Panc1 (cell line): ENCODE measurements at regions not wholly inside any gene's neighbourhood (a gene's known extent, or its start where the extent isn't known, plus 50 kb on each side); places are given as distances from the start of the nearest gene placed in this dataset.

Experiments used
- ATAC-seq: fragments of 200-7000 bp; cut with Tn5 transposase; 2 replicates; pipeline ENCODE4 v1.9.1; 2020; ENCODE audit warnings: mild to moderate bottlenecking, moderate library complexity
- BruUV-seq: library from RNA; stranded (reverse); fragments of 400-500 nt; replicated peaks from 2 replicates; lab custom pipeline; 2021; lab: Mats Ljungman, UMichigan
- CTCF ChIA-PET: fragments of 300-600 bp; sonication (Branson Sonifier 250); formaldehyde crosslinking; loops from one replicate; lab custom pipeline; 2022; ENCODE audit warnings: antibody characterized with exemption; lab: Charles Lee
- POLR2A ChIA-PET: fragments of 300-600 bp; sonication (Branson Sonifier 250); formaldehyde crosslinking; loops from one replicate; lab custom pipeline; 2022; ENCODE audit warnings: antibody characterized with exemption; lab: Charles Lee
- DNase-seq: peaks from one replicate; pipeline ENCODE4 v3.0.0-alpha.2; 2010; ENCODE audit warnings: low read depth, low spot score
- H3K27ac ChIP-seq: 2 replicates; pipeline ENCODE4 v1.5.1; 2011; ENCODE audit warnings: mild to moderate bottlenecking, low read length, inconsistent platforms
- H3K27me3 ChIP-seq: fragments of 200-500 bp; sonication (Bioruptor generic); 2 replicates; pipeline ENCODE4 v1.6.0; 2014; ENCODE audit warnings: low read length, inconsistent platforms; ENCODE audit not compliant: control insufficient read depth, insufficient read depth
- H3K36me3 ChIP-seq: fragments of 200-500 bp; sonication (Bioruptor generic); 2 replicates; pipeline ENCODE4 v1.5.1; 2014; ENCODE audit warnings: inconsistent platforms, mild to moderate bottlenecking, low read length, moderate library complexity; ENCODE audit not compliant: control insufficient read depth, insufficient read depth
- H3K4me1 ChIP-seq: 2 replicates; pipeline ENCODE4 v1.5.1; 2011; ENCODE audit warnings: inconsistent platforms, mild to moderate bottlenecking, low read length, moderate library complexity; ENCODE audit not compliant: control insufficient read depth, insufficient read depth
- H3K4me3 ChIP-seq, 2 experiments: 2 replicates each; pipeline ENCODE4 v1.5.1; 2011 to 2012; ENCODE audit warnings: low read depth in 2 of 2, low read length in 2 of 2, mild to moderate bottlenecking in 2 of 2, inconsistent platforms in 1 of 2, moderate library complexity in 1 of 2
- H3K9me3 ChIP-seq: fragments of 200-500 bp; sonication (Bioruptor generic); 2 replicates; pipeline ENCODE4 v1.5.1; 2014; ENCODE audit warnings: low read depth, mild to moderate bottlenecking, inconsistent platforms, low read length, moderate library complexity; ENCODE audit not compliant: control insufficient read depth, insufficient read depth
- POLR2AphosphoS5 ChIP-seq: IDR thresholded peaks from 2 replicates; pipeline ENCODE4 v1.6.1; 2012; ENCODE audit warnings: mild to moderate bottlenecking, low read depth, low read length, moderate library complexity
- REST ChIP-seq, 2 experiments: IDR thresholded peaks; 2 replicates each; pipeline ENCODE4 v1.6.1; 2011 to 2012; ENCODE audit warnings: low read depth in 2 of 2, control low read depth in 1 of 2, low read length in 1 of 2, mild to moderate bottlenecking in 1 of 2, moderate library complexity in 1 of 2; ENCODE audit not compliant: insufficient read depth in 1 of 2
- SIN3A ChIP-seq: IDR thresholded peaks from 2 replicates; pipeline ENCODE4 v1.6.1; 2012; ENCODE audit warnings: low read depth, mild to moderate bottlenecking, low read length, moderate library complexity, borderline replicate concordance; ENCODE audit not compliant: insufficient read depth
- TCF7L2 ChIP-seq: IDR thresholded peaks from 2 replicates; pipeline ENCODE4 v1.6.1; 2011; ENCODE audit warnings: mild to moderate bottlenecking, low read depth, low read length, inconsistent platforms
- in situ Hi-C: cut with HindIII; loops from 2 replicates; pipeline ENCODE4 v1.10.0; 2016; ENCODE audit warnings: low sequenced_read_pairs, low pct_unique_long_range_greater_than_20kb
- intact Hi-C: fragments of 100-400 bp; cut with micrococcal nuclease; formaldehyde crosslinking; loops from one replicate; pipeline ENCODE4 v1.10.0; 2022; ENCODE audit not compliant: unreplicated experiment
- TF ChIP-seq, protein P1 (sequence below): fragments of 450-650 bp; IDR thresholded peaks from 2 replicates; pipeline ENCODE4 v1.5.1; 2017; ENCODE audit warnings: mild to moderate bottlenecking

GRCh38 chr12:113561068-113561780 lies 89.6 kb upstream of the LHX5 start:
- DNase-seq (no peak), ATAC-seq (no peak)
- TF ChIP-seq POLR2AphosphoS5, result no peak
- TF ChIP-seq SIN3A, result no peak
- TF ChIP-seq TCF7L2, result no peak
- no peak for TF ChIP-seq REST (IDR thresholded peaks at IDR 0.05; ENCODE audit: insufficient read depth in 1 of 2, low read depth in 2 of 2, low read length in 1 of 2)
- TF ChIP-seq, protein P1, sequence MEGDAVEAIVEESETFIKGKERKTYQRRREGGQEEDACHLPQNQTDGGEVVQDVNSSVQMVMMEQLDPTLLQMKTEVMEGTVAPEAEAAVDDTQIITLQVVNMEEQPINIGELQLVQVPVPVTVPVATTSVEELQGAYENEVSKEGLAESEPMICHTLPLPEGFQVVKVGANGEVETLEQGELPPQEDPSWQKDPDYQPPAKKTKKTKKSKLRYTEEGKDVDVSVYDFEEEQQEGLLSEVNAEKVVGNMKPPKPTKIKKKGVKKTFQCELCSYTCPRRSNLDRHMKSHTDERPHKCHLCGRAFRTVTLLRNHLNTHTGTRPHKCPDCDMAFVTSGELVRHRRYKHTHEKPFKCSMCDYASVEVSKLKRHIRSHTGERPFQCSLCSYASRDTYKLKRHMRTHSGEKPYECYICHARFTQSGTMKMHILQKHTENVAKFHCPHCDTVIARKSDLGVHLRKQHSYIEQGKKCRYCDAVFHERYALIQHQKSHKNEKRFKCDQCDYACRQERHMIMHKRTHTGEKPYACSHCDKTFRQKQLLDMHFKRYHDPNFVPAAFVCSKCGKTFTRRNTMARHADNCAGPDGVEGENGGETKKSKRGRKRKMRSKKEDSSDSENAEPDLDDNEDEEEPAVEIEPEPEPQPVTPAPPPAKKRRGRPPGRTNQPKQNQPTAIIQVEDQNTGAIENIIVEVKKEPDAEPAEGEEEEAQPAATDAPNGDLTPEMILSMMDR, result no peak
- Histone ChIP-seq H3K27ac (no peak overlapping the region), H3K36me3 (no peaks in the 10 kb centered on the region), H3K27me3 (peaks cover 23% of the 10 kb centered on the region), H3K4me1 (no peaks in the 10 kb centered on the region), H3K4me3 (no peak overlapping the region), H3K9me3 (no peaks in the 10 kb centered on the region)
- intact Hi-C loops, result no loop called here
- ChIA-PET POLR2A (no interaction called here), CTCF (no interaction called here)
- in situ Hi-C loops, result no loop called here
- BruUV-seq, result no TSS peak

- in situ Hi-C loops (no loop called here), intact Hi-C loops (no loop called here)
- ChIA-PET CTCF (no interaction called here), POLR2A (no interaction called here)
- peaks cover 20% of the 10 kb centered on the region for H3K27me3 ChIP-seq
- no peak overlapping the region for H3K27ac ChIP-seq
- TF ChIP-seq REST (IDR thresholded peaks at IDR 0.05; ENCODE audit: insufficient read depth in 1 of 2, low read depth in 2 of 2, low read length in 1 of 2) (no peak), POLR2AphosphoS5 (no peak), SIN3A (no peak), TCF7L2 (no peak)
- TF ChIP-seq, protein P1, result no peak
- no peaks in the 10 kb centered on the region for H3K4me1 ChIP-seq
- H3K4me3 ChIP-seq, result no peak overlapping the region
- ATAC-seq, result no peak
- H3K9me3 ChIP-seq, result no peaks in the 10 kb centered on the region
- DNase-seq, result no peak
- H3K36me3 ChIP-seq, result no peaks in the 10 kb centered on the region
- BruUV-seq, result no TSS peak
Measured at GRCh38 chr12:113559466-113559865, 87.8 kb upstream of the LHX5 start.
